Kidney epithelial cell (primary cell): ENCODE measurements at regions not wholly inside any gene's neighbourhood (a gene's known extent, or its start where the extent isn't known, plus 50 kb on each side); places are given as distances from the start of the nearest gene placed in this dataset.

Experiments used
- DNase-seq: peaks from one replicate; pipeline ENCODE4 v3.0.0-alpha.2; 2010; ENCODE audit warnings: low read depth
- H3K27me3 ChIP-seq: 2 replicates; pipeline ENCODE4 v1.6.0; 2011; ENCODE audit warnings: low read length; ENCODE audit not compliant: control insufficient read depth, insufficient read depth
- H3K36me3 ChIP-seq: 2 replicates; pipeline ENCODE4 v1.5.1; 2011; ENCODE audit warnings: low read length; ENCODE audit not compliant: control insufficient read depth, insufficient read depth
- H3K4me3 ChIP-seq: 2 replicates; pipeline ENCODE4 v1.5.1; 2011; ENCODE audit warnings: low read depth, mild to moderate bottlenecking, control low read depth, low read length
- TF ChIP-seq, protein P1 (sequence below): IDR thresholded peaks from 2 replicates; pipeline ENCODE4 v1.5.1; 2011; ENCODE audit warnings: mild to moderate bottlenecking, moderate library complexity, low read length, control low read depth, inconsistent platforms; ENCODE audit not compliant: insufficient read depth, poor library complexity, severe bottlenecking

DNA sequence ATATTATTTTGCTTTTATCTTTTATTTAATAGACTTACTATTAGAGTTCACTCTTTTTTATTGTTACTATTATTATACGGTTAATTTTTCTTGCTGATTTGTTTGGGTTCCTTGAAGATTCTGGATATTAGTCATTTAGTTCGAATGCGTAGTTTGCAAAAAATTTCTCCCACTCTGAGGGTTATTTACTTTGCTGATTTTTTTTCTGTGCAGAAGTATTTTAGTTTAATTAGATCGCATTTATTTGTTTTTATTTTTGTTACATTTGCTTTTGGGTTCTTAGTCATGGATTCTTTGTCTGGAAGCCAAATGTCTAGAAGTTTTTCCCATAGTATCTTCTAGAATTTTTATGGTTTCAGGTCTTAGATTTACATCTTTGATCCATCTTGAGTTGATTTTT is 585.2 kb downstream of the CPS1 start:
- Histone ChIP-seq H3K27me3 (no peaks in the 10 kb centered on the region), H3K36me3 (no peaks in the 10 kb centered on the region), H3K4me3 (no peak overlapping the region)
- no peak for DNase-seq
- TF ChIP-seq, protein P1, sequence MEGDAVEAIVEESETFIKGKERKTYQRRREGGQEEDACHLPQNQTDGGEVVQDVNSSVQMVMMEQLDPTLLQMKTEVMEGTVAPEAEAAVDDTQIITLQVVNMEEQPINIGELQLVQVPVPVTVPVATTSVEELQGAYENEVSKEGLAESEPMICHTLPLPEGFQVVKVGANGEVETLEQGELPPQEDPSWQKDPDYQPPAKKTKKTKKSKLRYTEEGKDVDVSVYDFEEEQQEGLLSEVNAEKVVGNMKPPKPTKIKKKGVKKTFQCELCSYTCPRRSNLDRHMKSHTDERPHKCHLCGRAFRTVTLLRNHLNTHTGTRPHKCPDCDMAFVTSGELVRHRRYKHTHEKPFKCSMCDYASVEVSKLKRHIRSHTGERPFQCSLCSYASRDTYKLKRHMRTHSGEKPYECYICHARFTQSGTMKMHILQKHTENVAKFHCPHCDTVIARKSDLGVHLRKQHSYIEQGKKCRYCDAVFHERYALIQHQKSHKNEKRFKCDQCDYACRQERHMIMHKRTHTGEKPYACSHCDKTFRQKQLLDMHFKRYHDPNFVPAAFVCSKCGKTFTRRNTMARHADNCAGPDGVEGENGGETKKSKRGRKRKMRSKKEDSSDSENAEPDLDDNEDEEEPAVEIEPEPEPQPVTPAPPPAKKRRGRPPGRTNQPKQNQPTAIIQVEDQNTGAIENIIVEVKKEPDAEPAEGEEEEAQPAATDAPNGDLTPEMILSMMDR, result no peak

DNA sequence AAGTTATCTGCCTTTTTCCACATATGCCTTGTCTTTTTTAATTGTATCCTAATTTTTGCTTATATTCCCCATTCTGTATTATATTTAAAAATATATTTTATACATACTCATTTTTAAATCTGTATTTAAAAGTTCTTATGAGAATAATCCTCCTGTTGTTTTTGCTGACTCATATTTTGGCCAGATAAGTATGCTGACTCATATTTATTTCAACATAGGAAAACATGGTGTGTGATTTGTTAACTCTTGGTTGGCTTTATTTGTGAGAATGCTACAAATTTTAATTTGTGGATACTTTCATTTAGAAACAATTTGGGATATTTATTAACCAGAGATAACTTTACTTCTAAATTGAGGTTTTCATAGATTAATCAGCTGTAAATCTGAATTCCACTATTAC is 587.7 kb downstream of the CPS1 start:
- Histone ChIP-seq H3K4me3 (no peak overlapping the region), H3K36me3 (no peaks in the 10 kb centered on the region), H3K27me3 (no peaks in the 10 kb centered on the region)
- peak; percentile 9 for DNase-seq
- TF ChIP-seq, protein P1, result no peak

DNA sequence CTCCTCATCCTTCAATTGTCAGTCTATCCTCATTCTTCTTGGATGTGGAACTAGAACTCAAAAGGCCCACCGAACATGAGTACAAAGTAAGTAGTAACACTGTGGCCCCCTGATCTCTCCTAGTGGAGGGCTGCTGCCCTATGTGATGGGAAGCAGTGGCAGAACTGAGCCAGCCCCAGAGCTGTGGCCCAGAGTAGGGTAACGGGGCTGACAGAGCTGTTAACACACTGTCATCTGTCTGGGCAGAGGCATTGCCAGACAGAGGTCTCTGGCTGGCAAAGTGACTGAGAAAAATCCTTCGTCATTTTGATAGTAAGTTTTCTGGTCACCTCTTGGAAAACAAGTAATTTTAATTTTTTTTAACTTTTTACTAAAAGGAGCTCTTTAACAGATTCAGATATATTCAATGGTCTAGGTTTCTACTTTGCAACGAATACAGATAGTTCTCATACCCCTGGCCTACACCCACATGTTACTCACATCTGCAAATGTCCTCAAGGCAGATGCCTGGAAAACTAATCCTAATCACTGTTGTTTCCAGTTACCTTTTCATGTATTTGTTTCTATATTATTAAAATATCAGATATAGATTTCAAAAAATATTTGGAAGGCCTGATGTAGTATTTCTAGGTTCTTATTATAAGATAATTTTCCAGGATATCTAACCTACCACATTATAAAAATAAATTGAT is 588.7 kb downstream of the CPS1 start:
- TF ChIP-seq, protein P1, result no peak
- H3K36me3 ChIP-seq, result no peaks in the 10 kb centered on the region
- DNase-seq, result no peak
- H3K4me3 ChIP-seq, result no peak overlapping the region
- no peaks in the 10 kb centered on the region for H3K27me3 ChIP-seq

DNA sequence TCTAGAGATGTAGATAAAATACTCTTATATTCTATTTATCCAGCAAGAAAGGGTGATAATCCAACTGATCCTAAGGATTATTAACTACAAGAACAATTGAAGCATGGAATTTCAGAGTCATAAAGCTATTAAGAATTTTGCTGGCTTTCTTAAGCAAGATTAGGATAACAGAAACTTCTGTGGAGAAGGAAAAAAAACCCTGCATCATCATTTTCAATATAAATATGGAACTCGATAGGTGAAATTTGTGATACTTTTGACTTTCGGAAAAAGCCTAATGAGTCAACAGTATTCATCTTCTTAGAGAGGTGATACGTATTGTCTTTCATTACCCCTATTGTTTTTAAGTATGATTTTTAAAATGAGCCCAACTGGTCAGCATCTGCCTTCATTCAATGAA is 593.3 kb downstream of the CPS1 start:
- H3K36me3 ChIP-seq, result no peaks in the 10 kb centered on the region
- H3K4me3 ChIP-seq, result no peak overlapping the region
- TF ChIP-seq, protein P1, result no peak
- DNase-seq, result no peak
- no peaks in the 10 kb centered on the region for H3K27me3 ChIP-seq

DNA sequence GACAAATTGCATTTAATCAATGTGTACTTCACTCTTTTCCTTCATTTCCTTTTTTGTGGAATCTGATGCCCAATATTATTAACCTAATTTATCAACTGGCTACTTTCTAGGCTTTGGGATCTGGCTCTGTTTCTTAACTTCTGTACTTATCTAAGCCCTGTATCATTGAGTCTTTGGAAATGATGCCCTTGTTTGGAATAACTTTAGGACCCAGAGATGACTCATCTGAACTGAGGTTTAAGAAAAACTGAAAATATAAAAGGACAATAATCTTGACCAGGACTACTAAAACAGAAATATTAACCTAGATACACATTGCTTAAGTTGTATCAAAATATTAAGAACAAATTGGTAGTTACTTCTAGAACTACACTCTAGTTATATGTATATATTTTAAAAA is 600.8 kb downstream of the CPS1 start:
- DNase-seq, result no peak
- TF ChIP-seq, protein P1, result no peak
- Histone ChIP-seq H3K27me3 (no peaks in the 10 kb centered on the region), H3K36me3 (no peaks in the 10 kb centered on the region), H3K4me3 (no peak overlapping the region)

DNA sequence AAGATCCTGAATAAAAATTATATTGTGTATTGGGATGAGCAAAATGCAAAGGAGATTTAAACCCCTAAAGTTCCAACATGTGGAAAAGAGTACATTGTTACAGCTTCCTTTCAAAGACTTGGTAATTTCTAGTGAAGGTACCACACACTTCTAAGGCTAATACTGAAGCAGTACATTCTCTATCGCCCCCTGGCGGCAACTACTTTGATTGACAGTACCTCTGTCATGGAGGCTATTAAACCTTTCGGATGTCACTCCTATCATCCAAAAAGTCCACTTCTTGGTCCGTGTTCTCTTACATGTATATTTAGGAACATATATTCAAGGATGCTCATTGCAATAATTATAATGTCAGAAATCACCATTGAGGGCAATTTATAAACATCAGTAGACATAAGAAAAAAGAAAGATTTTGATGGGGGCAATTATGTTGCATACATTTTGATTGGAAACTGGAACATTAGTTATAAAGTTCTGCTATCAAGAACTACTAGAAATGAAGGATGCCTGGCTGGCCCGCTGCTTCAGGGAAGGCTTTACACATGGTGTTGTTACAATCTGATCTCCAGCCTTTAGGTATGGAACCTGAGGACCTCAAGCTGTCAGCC is 601.6 kb downstream of the CPS1 start:
- no peaks in the 10 kb centered on the region for H3K27me3 ChIP-seq
- peak; percentile 34 for DNase-seq
- TF ChIP-seq, protein P1, result peak; percentile 83

More for the DNA sequence above, 601.6 kb downstream of the CPS1 start:
- Histone ChIP-seq H3K4me3 (no peak overlapping the region), H3K36me3 (no peaks in the 10 kb centered on the region)
